CD14-positive monocyte (primary cell): ENCODE measurements at regions not wholly inside any gene's neighbourhood (a gene's known extent, or its start where the extent isn't known, plus 50 kb on each side); places are given as distances from the start of the nearest gene placed in this dataset.

ENCODE experiments used
- DNase-seq, 3 donors: peaks; one replicate each; pipeline ENCODE4 v3.0.0-alpha.2; 2011 to 2022
- H2AFZ ChIP-seq: 2 replicates; pipeline ENCODE4 v1.6.0; 2012; ENCODE audit warnings: mild to moderate bottlenecking, low read depth, low read length, inconsistent platforms; ENCODE audit not compliant: insufficient read depth, poor library complexity, severe bottlenecking
- H3K27ac ChIP-seq, 2 donors: 1 replicate in 1 of 2; 2 replicates in 1 of 2; pipeline ENCODE4 v1.5.1; 2012 to 2013; ENCODE audit warnings: low read length in 2 of 2, control low read depth in 1 of 2, inconsistent platforms in 1 of 2, low read depth in 1 of 2, mild to moderate bottlenecking in 1 of 2
- H3K27me3 ChIP-seq, 2 donors: one replicate each; pipeline versions ENCODE4 v1.6.0 to v1.6.1; 2011 to 2013; ENCODE audit warnings: low read length in 2 of 2; ENCODE audit not compliant: control insufficient read depth in 2 of 2, insufficient read depth in 2 of 2
- H3K36me3 ChIP-seq, 2 donors: replicated peaks in 1 of 2; 1 replicate in 1 of 2; 2 replicates in 1 of 2; pipeline versions ENCODE4 v1.5.1 to v1.6.1; 2012 to 2013; ENCODE audit warnings: low read length in 2 of 2, control low read depth in 1 of 2, inconsistent platforms in 1 of 2, mild to moderate bottlenecking in 1 of 2; ENCODE audit not compliant: insufficient read depth in 2 of 2, control insufficient read depth in 1 of 2
- H3K4me1 ChIP-seq, 2 donors: 1 replicate in 1 of 2; 2 replicates in 1 of 2; pipeline versions ENCODE4 v1.5.1 to v1.6.1; 2012 to 2013; ENCODE audit warnings: low read length in 2 of 2, control low read depth in 1 of 2, inconsistent platforms in 1 of 2, mild to moderate bottlenecking in 1 of 2, moderate library complexity in 1 of 2; ENCODE audit not compliant: insufficient read depth in 2 of 2, control insufficient read depth in 1 of 2
- H3K4me2 ChIP-seq: replicated peaks from 2 replicates; pipeline ENCODE3; 2012; ENCODE audit warnings: low read length, moderate library complexity, mild to moderate bottlenecking; ENCODE audit not compliant: poor library complexity, severe bottlenecking; ENCODE audit errors: extremely low read depth
- H3K4me3 ChIP-seq, 3 experiments: fragments of 200-600 bp in 1 of 3; sonication (generic) in 1 of 3; replicated peaks in 1 of 3; 1 replicate in 2 of 3; 2 replicates in 1 of 3; pipeline ENCODE4 v1.5.1; 2011 to 2013; ENCODE audit warnings: low read length in 3 of 3, mild to moderate bottlenecking in 3 of 3, control low read depth in 2 of 3, low read depth in 2 of 3, inconsistent platforms in 1 of 3, moderate library complexity in 1 of 3
- H3K79me2 ChIP-seq: 2 replicates; pipeline ENCODE4 v1.6.0; 2012; ENCODE audit warnings: mild to moderate bottlenecking, control low read depth, inconsistent platforms, low read length, moderate library complexity; ENCODE audit not compliant: insufficient read depth
- H3K9ac ChIP-seq: 2 replicates; pipeline ENCODE4 v1.6.0; 2017; ENCODE audit warnings: low read length, mild to moderate bottlenecking; ENCODE audit not compliant: insufficient read depth, poor library complexity, severe bottlenecking
- H3K9me3 ChIP-seq, 2 donors: replicated peaks in 1 of 2; 1 replicate in 1 of 2; 2 replicates in 1 of 2; pipeline versions ENCODE4 v1.5.1 to v1.6.1; 2012 to 2013; ENCODE audit warnings: low read length in 2 of 2, control low read depth in 1 of 2; ENCODE audit not compliant: control insufficient read depth in 1 of 2, insufficient read depth in 1 of 2
- H4K20me1 ChIP-seq: 2 replicates; pipeline ENCODE4 v1.6.0; 2012; ENCODE audit warnings: mild to moderate bottlenecking, low read length, control low read depth, moderate library complexity; ENCODE audit not compliant: insufficient read depth
- H3K27ac Mint-ChIP-seq, 7 donors: one replicate each; pipeline ENCODE4 v1.8.0; 2020; ENCODE audit warnings: mild to moderate bottlenecking in 7 of 7, mixed read lengths in 7 of 7, moderate library complexity in 6 of 7, inconsistent platforms in 2 of 7
- H3K27me3 Mint-ChIP-seq, 3 donors: one replicate each; pipeline ENCODE4 v1.8.0; 2021 to 2022; ENCODE audit warnings: low read depth in 3 of 3, mild to moderate bottlenecking in 3 of 3, mixed read lengths in 3 of 3, moderate library complexity in 3 of 3, inconsistent platforms in 1 of 3
- H3K36me3 Mint-ChIP-seq, 2 donors: one replicate each; pipeline ENCODE4 v1.8.0; 2020; ENCODE audit warnings: mixed read lengths in 2 of 2, inconsistent platforms in 1 of 2, mild to moderate bottlenecking in 1 of 2
- H3K4me1 Mint-ChIP-seq: one replicate; pipeline ENCODE4 v1.8.0; 2020; ENCODE audit warnings: mild to moderate bottlenecking, mixed read lengths
- H3K4me3 Mint-ChIP-seq, 2 donors: one replicate each; pipeline ENCODE4 v1.8.0; 2020; ENCODE audit warnings: mild to moderate bottlenecking in 2 of 2, mixed read lengths in 2 of 2, moderate library complexity in 1 of 2
- H3K9me3 Mint-ChIP-seq, 7 donors: one replicate each; pipeline ENCODE4 v1.8.0; 2020 to 2022; ENCODE audit warnings: mixed read lengths in 7 of 7, mild to moderate bottlenecking in 6 of 7, moderate library complexity in 6 of 7, inconsistent platforms in 2 of 7
- CTCF ChIP-seq: fragments of 200-600 bp; IDR thresholded peaks from one replicate; pipeline ENCODE4 v1.8.0; 2022; ENCODE audit warnings: antibody characterized with exemption, mild to moderate bottlenecking
- WGBS: methylation state at CpG from one replicate; pipeline ENCODE4 v1.1.5; 2013; ENCODE audit warnings: missing lambda C conversion rate; ENCODE audit not compliant: insufficient coverage; 5-methylcytosine and 5-hydroxymethylcytosine counted together
- intact Hi-C, 2 donors: fragments of 100-400 bp; cut with micrococcal nuclease; formaldehyde crosslinking; loops; one replicate each; pipeline versions ENCODE4 v1.15.0 to v1.15.1; 2023

GRCh38 chr5:113806250-113806649 is 292.8 kb downstream of the YTHDC2 start:
- Mint-ChIP-seq H3K27ac (no peak overlapping the region), H3K36me3 (no peaks in the 10 kb centered on the region), H3K4me3 (no peak overlapping the region), H3K9me3 (no peaks in the 10 kb centered on the region), H3K4me1 (no peaks in the 10 kb centered on the region), H3K27me3 (peaks cover 0 to 2% (median 0%) of the 10 kb centered on the region in 3 donors)
- H3K79me2 ChIP-seq, result no peaks in the 10 kb centered on the region
- WGBS, result no CpG with 5 or more reads among the region's 3 CpGs
- H3K4me3 ChIP-seq, result no peak overlapping the region
- DNase-seq, result no peak
- no peak overlapping the region for H3K9ac ChIP-seq
- H3K27me3 ChIP-seq, result no peaks in the 10 kb centered on the region
- no peaks in the 10 kb centered on the region for H4K20me1 ChIP-seq
- intact Hi-C loops, result no loop called here
- H2AFZ ChIP-seq, result no peak overlapping the region
- peaks cover 0 to 2% of the 10 kb centered on the region in 2 donors for H3K9me3 ChIP-seq
- no peaks in the 10 kb centered on the region for H3K36me3 ChIP-seq
- no peak for TF ChIP-seq CTCF
- no peak overlapping the region for H3K27ac ChIP-seq
- no peak overlapping the region for H3K4me2 ChIP-seq
- no peaks in the 10 kb centered on the region for H3K4me1 ChIP-seq

DNA sequence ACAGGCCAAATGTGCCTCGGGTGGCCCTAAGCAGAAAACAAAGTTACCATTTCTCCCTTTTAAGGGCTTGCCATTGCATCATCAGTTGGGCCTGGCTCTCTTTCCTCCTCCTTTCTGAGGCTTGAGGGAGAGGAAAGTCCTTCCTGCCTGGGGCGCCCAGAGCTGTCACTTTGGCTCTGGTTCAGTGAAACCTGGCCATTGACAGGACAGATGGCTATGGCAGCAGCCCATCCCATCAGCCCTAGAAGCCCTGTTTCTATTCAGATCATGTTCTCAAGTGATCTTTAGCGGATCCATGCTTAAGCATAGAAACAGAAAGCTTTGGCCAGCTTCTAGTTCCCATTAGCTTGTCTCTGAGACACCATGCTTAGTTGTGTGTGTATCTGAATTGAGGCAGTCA is 293.4 kb downstream of the YTHDC2 start:
- no peaks in the 10 kb centered on the region for H4K20me1 ChIP-seq
- Mint-ChIP-seq H3K27ac (no peak overlapping the region), H3K9me3 (no peaks in the 10 kb centered on the region), H3K4me1 (no peaks in the 10 kb centered on the region), H3K36me3 (no peaks in the 10 kb centered on the region), H3K4me3 (no peak overlapping the region), H3K27me3 (peaks cover 0 to 2% (median 0%) of the 10 kb centered on the region in 3 donors)
- no peaks in the 10 kb centered on the region for H3K36me3 ChIP-seq
- no peak overlapping the region for H3K4me2 ChIP-seq
- TF ChIP-seq CTCF, result no peak
- H3K27me3 ChIP-seq, result no peaks in the 10 kb centered on the region
- H3K27ac ChIP-seq, result no peak overlapping the region
- H3K9me3 ChIP-seq, result peaks cover 0 to 2% of the 10 kb centered on the region in 2 donors
- no peak overlapping the region for H3K4me3 ChIP-seq
- no peak for DNase-seq
- H3K79me2 ChIP-seq, result no peaks in the 10 kb centered on the region
- H3K4me1 ChIP-seq, result no peaks in the 10 kb centered on the region
- no peak overlapping the region for H2AFZ ChIP-seq
- intact Hi-C loops, result no loop called here
- H3K9ac ChIP-seq, result no peak overlapping the region
- WGBS, result no CpG with 5 or more reads among the region's 3 CpGs
